ENCODE measurements at regions not wholly inside any gene's neighbourhood (a gene's known extent, or its start where the extent isn't known, plus 50 kb on each side); places are given as distances from the start of the nearest gene placed in this dataset.

DNA sequence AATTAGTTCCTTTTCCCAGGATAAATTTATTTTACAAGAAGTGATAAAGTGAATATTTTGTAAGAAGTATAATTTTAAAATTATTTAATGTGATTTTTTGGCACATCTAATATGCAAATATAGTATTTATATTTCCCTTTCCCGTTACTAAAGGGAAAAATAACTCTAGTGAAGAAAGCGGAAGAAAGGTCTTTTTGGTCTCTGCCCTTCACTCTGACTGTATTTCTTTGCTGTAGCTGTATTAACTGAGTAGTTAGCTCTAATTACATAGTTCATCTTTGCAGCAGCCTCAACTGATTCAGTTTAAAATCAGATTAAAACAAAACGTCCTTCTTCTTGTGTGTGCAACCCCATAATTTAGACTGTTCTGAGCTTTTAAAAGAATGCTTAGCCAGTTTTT is 57.4 kb upstream of the RNF144B start:
- TF ChIP-seq, protein P1, sequence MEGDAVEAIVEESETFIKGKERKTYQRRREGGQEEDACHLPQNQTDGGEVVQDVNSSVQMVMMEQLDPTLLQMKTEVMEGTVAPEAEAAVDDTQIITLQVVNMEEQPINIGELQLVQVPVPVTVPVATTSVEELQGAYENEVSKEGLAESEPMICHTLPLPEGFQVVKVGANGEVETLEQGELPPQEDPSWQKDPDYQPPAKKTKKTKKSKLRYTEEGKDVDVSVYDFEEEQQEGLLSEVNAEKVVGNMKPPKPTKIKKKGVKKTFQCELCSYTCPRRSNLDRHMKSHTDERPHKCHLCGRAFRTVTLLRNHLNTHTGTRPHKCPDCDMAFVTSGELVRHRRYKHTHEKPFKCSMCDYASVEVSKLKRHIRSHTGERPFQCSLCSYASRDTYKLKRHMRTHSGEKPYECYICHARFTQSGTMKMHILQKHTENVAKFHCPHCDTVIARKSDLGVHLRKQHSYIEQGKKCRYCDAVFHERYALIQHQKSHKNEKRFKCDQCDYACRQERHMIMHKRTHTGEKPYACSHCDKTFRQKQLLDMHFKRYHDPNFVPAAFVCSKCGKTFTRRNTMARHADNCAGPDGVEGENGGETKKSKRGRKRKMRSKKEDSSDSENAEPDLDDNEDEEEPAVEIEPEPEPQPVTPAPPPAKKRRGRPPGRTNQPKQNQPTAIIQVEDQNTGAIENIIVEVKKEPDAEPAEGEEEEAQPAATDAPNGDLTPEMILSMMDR (conservative IDR thresholded peaks at IDR 0.05; ENCODE audit: low read depth, low read length): no peak
- TF ChIP-seq EZH2 (IDR thresholded peaks at IDR 0.05; ENCODE audit: borderline replicate concordance, low read depth, low read length, poor library complexity, severe bottlenecking): no peak
